ENCODE measurements at regions not wholly inside any gene's neighbourhood (a gene's known extent, or its start where the extent isn't known, plus 50 kb on each side); places are given as distances from the start of the nearest gene placed in this dataset.

DNA sequence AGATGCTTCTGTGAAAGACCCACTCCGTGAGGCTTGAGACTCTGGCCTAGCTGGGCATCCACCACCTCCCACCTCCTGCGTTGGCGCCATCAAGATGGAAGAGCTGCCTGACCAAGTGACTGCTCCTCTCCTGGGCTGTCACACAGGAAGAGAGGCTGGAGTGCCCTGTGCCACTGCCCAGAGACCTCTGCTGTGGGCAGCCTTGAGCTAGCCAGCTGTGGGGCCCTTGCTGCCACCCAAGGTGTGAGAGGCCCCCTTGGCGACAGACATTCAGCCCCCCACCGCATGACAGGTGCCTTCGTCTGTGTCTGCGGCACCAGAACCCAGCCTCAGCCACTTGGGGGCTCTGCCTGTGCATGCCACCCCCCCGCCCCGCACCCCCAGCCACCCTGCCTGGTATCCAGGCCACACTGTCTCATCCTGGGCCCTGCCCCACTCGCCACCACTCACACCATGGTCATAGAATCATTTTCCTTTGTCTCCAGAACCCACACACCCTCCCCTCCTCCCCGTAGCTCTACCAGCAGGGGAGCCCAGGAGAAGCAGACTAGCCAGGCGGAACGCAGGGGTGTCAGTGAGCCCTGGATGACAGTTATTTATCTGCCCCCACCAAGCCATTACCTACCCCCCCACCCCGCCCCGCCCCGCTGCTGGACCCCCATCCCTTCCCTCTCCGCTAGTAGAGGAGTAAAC is 120.9 kb upstream of the LHX1 start:
- DNase-seq (ENCODE audit: low read depth in 3 of 3): no peak

DNA sequence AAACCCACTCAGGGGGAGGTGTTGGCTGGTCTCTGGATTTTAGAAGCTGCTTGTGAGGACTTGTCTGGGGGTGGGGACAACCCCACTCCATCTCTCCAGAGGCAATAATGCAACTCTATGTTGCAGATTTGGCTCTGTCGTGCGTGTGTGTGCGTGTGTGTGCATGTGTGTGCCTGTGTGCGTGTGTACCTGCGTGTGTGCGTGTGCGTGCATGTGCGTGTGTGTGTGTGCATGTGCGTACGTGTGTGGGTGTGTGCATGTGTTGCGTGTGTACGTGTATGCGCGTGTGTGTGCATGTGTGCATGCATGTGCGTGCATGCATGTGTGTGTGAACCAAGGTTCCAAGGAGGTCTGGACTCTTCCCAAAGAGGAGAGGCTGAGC is 120.4 kb upstream of the LHX1 start:
- no peak for DNase-seq (ENCODE audit: low read depth in 3 of 3)

DNA sequence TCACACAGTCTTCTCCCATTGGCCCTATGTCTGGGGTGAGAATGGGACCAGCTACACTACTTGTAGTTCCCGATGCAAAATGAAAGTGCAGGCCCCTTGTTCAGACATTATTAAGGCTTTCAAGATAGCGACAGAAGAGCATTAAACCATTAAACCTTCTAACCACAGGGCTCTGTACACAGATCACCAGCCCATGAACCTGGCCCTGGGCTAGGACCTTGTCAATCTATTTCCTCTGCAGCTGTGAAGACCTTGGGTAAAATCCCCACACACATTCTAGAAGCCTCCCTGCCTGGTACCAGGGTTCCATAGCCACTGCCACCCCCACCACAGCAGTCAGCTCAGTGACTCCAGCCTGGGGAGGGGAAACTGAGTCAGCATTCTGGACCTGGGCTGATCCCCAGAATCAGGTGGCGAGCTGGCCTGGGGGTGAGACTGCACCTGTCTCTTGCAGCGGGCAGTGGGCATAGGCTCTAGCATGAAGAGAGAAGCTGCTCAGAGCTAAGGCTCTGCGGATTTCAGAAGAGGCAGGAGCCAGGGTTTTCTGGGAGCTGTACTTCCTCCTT is 119.7 kb upstream of the LHX1 start:
- no peak for DNase-seq (ENCODE audit: low read depth in 3 of 3)

DNA sequence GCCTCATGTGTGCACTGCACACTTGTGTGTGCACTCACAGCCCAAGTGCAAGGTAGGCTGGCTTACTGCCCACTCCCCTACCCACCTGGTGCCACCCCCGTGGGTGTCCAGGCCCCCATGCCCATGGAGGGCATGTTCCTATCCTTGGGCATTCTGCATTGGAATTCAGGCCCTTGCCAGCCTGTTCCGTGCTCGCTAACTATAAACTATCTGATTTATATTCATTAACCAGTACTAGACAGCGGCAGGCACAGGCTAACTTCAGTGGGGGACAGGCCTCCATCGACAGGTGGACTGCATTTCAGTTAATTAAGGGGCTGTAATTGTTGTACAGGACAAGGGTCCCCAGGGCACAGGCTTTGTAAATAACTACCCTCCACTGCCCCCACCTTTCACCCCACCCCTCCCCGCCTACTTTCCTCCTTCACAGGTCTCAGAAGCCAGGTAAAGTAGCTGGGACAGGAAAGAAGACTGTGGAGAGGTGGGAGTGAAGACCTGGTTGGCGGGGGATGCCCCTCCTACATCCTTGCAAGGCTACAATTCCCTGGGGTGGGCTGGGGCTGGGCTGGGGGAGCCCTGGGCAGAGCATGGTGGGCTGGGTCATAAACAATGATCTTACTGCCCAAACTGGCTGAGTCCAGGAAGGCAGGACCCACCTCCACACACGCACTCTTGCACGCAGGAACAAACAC is 119.0 kb upstream of the LHX1 start:
- no peak for DNase-seq (ENCODE audit: low read depth in 3 of 3)

DNA sequence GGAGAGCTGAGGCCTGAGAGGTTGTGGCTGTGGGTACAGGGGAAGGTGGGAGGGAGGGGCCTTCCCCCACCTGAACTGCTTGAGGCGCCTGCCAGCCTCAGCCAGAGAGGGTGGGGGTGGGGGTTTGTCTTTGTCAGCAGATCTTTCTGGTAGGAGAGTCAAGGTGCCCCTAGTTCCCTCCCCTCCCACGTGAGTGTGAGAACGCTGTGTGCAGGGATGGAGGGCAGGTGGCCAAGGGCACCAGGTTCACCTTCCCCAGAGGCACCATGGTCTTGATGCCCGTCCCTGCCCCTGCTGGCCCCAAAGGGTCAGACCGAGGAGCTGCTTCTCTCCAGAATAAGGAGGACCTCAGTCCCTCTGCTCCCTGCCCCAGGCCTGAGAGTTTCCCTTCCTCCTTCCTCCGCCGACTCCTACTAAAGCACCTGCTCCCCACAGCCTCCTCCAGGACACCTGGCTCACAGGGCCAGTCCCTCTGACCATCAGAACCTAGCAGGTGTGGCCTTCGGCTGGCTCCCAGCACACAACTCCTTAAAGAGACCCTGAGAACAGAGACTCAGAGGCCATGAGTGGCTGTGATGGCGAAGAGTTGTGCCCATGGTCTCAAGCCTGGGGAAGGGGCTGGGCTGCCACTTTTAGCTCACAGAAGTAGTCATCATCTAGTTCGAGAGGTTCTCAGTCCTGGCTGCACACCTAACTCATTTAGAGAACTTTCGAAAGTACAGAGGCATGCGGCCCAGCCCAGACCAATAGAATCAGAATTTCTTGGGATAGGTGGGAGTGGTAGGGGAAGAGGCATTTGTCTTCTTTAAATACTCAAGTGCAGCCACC is 113.2 kb upstream of the LHX1 start:
- no peak for DNase-seq (ENCODE audit: low read depth in 3 of 3)

DNA sequence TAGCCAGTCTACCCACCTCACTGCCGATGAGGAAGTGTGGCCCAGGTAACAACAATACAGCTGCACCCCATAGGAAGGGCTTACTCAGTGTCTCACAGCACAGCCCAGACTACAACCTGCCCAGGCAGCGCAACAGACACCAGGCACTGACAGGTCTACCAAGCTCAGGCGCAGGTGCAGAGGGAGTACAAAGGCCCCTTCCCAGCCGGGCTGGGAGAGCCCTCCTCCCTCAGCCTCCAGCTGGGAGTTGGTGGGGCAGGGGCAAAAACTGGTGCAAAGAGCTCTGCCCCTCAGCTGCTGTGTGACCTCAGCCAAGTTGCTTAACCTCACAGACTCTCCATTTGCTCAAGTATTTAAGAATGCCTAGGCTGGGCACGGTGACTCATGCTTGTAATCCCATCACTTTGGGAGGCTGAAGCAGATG is 112.6 kb upstream of the LHX1 start:
- no peak for DNase-seq (ENCODE audit: low read depth in 3 of 3)

DNA sequence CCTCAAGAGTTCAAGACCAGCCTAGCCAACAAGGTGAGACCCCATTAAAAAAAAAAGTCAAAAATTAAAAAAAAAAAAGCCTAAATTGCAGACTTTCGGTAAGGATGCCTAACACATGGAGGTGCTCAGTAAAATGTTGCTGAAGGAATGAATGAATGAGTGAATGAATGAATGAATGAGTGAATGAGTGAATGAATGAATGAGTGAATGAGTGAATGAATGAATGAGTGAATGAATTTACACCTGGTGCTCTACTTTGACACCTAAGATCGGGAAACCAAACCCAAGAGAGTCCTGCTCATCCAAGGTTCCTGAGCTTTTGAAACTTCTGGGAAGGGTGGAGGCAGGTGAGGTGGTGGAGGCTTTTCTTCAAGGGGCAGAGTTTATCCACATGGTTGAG is 112.2 kb upstream of the LHX1 start:
- DNase-seq (ENCODE audit: low read depth in 3 of 3): no peak

DNA sequence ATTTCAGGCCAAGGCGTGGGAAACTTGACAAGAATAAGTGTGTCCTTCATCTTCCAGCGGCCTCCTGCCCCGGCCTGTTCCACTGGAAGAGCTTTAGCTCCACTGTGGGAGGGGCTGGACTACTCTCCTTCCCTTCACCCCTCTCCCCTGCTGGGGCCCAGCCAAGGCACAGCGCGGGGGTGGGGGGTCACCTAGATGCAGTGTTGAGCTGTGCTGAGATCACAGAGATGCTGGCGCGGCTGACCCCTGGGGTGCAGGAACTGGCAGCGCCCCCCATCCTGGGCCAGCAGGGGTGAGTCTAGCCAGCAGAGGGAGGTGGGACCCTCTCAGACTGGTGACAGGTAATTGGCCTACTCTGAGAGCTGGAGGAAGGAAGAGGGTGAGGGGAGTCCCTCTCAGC is 111.8 kb upstream of the LHX1 start:
- no peak for DNase-seq (ENCODE audit: low read depth in 3 of 3)

DNA sequence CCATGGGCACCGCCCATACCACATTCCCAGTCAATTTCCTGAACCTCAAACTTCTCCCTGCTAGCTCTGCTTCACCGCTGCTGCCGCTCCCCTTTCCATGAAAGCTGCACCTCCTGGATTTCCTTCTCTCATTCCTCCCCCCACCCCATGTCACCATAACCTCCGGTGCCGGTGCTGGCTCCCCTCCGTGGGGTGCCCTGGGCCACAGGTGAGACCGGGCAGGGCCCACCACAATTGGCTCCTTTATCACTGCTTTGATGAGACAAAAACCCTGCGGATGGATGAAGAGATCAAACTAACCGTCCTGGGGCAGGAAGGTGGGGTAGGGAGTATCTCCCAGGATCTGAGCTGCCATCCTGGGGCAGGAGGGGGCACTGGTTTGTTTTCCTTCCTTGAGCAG is 111.3 kb upstream of the LHX1 start:
- DNase-seq (ENCODE audit: low read depth in 3 of 3): no peak

DNA sequence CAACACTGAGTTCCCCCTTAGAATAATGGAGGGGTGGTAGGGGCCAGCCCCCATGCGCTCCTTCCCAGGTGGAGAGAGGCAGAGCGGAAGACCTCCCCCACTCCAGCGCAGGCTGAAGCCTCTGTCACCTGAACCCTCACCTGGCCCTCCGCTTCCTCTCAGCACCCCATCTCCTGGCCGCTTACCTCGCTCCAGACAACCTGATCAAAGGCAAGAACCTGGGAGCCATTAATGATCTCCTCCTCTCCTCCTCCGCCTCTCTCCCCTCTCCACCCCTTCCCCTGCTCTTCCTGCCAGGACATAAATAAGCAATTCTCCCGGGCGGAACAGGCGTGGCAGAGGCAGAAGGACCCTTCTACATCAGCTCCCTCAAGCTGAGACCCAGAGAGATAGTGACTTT is 110.2 kb upstream of the LHX1 start:
- no peak for DNase-seq (ENCODE audit: low read depth in 3 of 3)

DNA sequence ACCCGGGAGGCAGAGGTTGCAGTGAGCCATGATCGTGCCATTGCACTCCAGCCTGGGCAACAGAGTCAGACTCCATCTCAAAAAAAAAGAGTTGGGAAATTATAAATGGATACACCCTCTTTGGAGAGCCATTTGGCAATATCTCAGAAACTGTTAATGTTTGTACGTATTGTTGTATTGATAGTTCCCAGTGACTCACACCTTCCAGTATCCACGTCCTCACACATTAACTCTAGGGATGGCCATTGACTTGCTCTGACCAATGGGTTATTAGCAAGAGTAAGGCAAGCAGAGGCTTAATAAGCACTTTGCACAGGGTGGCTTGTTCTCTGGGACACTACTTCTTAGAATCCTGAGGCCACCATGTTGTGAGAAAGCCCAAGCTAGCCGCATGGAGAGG is 107.6 kb upstream of the LHX1 start:
- no peak for DNase-seq (ENCODE audit: low read depth in 3 of 3)

DNA sequence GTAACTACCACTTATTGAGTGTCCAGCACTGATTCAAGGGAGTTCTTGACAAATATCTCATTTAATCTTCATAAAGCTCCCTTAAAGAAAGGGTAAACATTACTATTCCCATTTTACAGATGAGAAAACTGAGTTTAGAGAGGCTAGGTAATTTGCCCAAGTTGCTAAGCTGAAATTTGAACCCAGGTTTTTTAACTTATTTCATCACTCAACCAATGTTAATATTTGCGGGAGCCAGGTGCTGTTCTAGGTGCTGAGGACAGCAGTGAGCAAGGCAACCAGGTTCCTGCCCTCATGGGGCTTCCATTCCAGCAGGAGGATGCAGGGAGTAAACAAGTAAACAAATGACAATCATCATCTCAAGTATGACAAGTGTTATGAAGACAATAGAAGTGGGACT is 104.0 kb upstream of the LHX1 start:
- no peak for DNase-seq (ENCODE audit: low read depth in 3 of 3)

DNA sequence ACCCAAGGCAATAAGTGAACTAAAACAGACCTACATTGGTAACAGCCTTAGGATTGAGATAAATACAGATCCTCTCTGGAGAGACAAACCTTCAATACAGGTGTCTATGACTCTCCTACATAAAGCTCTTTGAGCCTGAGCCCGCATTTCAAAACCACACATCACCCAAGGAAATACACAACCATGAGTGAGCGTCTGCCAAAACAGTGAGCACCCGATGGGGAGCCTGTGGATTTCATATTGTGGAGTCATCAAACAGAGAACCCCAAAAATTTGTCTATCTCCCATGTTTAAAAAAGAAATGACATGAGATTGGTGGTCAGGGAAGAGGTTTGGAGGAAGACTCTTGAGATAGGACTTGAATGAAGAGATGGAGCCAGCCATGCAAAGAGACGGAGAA is 102.2 kb upstream of the LHX1 start:
- DNase-seq (ENCODE audit: low read depth in 3 of 3): no peak

DNA sequence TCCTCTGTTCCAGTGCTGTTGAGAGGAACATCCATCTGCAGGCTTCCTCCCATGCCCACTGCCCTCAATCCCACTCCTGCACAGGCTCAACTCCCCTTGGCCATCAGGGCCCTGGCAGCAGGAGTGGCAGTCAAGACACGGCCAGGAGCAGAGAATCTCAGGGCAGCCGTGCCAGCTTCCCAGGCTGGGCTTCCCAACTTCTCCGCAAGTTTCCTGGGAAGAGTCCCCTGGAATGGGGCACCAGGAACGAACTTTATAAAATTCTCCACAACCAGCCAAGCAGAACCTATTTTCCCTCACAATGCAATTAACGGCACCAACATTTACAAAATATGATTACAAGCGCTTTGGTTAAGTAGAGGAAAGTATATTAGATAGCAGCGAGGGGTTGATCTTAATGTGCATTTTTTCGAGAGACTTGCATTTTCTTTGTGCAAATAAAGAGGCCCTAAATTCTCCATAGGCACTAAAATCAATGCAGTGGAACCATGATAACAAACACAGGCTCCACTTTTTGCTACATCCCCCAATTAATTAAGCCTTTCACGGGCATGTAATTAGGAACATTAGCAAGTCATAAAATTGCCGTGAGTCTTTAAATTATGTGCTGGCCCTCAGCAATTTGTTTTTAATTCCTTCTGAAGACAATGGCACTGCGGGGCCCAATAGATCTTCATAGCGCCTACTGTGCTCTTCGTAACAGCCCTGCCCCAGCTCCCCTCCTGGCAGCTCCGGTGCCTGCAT is 99.9 kb upstream of the LHX1 start:
- no peak for DNase-seq (ENCODE audit: low read depth in 3 of 3)

DNA sequence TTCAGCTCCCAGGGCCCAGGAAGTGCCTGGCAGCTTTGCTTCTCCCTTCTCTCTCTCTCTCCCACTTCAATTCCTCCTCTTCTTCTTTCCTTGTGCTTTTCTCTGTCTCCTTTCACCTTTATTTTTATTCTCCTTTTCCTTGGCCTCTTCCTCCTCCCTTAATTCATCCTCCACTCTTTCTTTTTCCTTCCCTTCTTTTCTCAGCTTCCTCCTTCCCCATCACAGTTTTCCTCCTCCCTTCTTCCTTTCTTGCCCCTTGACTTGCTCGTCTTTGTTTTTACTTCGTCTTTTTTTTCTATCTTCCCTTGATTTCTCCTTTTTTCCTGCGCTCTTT is 99.4 kb upstream of the LHX1 start:
- DNase-seq (ENCODE audit: low read depth in 3 of 3): no peak

DNA sequence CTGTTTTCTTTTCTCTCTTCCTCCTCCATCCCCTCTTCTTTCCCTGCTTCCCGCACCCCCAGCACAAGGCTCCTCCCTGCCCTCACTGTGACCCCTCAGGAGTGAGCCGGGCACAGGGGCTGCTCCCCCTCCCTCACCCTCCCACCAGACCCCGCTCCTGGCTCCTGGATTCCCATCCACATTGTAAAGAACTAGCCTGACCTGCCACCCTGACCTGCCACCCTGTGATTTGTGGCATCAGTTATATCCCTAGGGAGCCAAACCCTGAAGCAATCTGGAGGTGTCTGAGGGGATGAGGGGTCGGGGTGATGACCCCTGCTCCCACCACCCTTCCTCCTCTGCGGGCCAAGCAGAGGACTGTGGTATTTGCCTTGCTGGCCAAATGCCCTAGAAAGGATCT is 98.0 kb upstream of the LHX1 start:
- DNase-seq (ENCODE audit: low read depth in 3 of 3): no peak

DNA sequence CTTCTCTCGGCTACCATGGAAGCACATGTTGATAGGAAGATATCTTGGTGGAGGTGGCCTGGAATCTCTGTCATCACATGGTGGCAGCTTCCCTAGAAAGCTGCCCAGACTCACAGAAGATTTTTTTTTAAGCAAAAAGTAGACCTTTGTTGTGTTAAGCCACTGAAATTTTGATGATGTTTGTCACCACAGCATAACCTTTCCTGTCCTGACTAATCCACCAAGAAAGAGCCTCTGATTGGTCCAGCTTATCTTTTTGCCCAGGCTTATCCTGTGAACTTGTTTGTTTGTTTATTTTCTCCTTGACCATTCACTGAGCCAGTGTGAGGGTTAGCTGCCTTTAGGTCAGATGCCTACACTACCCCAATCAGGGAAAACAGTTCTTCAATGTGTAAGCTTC is 96.5 kb upstream of the LHX1 start:
- no peak for DNase-seq (ENCODE audit: low read depth in 3 of 3)

DNA sequence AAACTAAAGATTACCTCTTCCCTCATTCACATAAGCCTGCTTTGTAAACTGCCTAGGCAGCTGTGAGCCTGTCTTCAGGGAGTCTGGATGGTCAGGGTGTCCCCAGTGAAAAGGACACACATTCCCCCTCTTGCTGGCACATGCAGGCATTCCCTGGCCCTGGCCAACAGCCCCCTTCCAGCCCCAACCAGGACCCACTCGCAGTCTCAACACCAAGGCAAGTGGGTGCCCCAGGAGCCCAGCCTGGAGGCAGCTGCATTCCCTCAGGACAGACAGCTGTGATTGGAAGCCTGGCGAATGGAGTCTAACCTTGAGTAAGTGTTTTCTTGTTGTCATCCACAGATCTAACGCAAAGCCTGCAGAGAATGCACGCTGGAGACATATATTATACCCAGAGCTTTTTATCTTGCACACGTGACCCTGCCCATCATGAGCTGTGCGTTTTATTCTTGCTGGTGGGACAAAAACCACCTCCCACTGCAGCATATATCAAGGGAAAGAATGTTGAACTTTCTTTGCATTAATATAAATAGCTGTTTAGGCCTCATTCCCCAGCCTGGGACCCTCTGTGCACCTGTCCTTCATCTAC is 95.0 kb upstream of the LHX1 start:
- no peak for DNase-seq (ENCODE audit: low read depth in 3 of 3)

DNA sequence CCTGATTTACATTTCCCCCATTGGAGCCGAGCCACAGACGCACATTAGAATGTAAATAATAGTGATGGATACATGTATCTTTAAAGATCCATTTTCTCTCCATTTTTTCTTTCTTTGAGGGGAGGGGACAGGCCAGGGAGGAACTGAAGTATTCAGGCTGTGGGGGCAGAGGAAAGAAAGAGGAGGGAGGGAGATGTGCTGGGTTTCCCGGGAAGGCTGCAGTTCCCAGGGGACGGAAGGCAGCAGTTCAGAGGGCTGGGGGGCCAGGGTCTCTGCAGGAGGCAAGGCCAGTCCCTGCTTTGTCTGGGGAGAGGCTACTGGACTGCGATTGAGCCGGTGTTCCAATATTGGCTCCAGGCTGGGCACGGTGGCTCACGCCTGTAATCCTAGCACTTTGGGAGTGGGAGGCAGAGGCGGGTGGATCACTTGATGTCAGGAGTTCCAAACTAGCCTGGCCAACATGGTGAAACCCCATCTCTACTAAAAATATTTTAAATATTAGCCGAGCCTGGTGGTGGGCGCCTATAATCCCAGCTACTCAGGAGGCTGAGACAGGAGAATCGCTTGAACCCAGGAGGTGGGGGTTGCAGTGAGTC is 94.2 kb upstream of the LHX1 start:
- DNase-seq (ENCODE audit: low read depth in 3 of 3): no peak

DNA sequence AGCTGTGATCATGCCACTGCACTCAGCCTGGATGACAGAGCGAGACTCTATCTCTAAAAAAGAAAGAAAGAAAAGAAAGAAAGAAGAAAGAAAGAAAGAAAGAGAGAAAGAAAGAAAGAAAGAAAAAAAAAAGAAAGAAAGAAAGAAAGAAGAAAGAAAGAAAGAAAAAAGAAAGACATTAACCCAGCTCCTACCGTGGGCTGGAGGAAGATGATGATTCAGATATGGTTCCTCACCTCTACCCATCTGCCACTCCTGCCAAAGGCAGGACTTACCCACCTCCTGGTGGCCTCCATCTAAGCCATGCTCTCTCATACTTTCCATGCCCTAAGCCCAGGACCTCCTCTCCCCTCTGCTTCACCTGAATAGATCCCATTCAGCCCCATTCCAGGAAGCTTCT is 93.3 kb upstream of the LHX1 start:
- no peak for DNase-seq (ENCODE audit: low read depth in 3 of 3)

DNA sequence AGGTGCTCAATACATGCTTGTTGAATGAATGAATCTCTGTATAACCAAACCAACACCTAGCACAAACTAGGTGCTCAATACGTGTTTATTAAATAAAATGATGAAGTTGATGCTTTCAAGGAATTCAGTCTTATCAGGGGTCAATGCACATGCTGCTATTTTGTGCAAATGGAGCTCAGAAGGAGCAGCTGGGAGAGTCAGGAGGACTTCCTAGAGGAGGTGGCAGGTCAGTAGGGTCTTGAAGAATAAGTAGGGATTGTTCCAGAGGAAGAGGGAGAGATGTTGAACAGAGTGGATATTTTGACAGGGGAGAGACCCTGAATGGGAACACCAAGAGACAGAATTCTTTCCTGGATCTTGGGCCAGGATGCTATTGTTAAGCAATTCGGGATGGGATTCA is 92.7 kb upstream of the LHX1 start:
- no peak for DNase-seq (ENCODE audit: low read depth in 3 of 3)
